ENCODE measurements at regions not wholly inside any gene's neighbourhood (a gene's known extent, or its start where the extent isn't known, plus 50 kb on each side); places are given as distances from the start of the nearest gene placed in this dataset.

- Histone ChIP-seq H3K27ac (no peak overlapping the region), H3K36me3 (no peaks in the 10 kb centered on the region), H3K4me1 (peaks cover 0 to 42% of the 10 kb centered on the region in 2 donors), H3K27me3 (no peaks in the 10 kb centered on the region), H3K9me3 (no peaks in the 10 kb centered on the region), H3K4me3 (no peak overlapping the region)
- no peak for DNase-seq (ENCODE audit: low spot score)
- TF ChIP-seq CTCF (IDR thresholded peaks at IDR 0.05), result no peak
These were observed 179.8 kb upstream of the S1PR3 start for GRCh38 chr9:88811511-88811910.

- no peaks in the 10 kb centered on the region for H3K36me3 ChIP-seq
- peaks cover 0 to 45% of the 10 kb centered on the region in 2 donors for H3K4me1 ChIP-seq
- H3K9me3 ChIP-seq, result no peaks in the 10 kb centered on the region
- TF ChIP-seq CTCF (IDR thresholded peaks at IDR 0.05), result no peak
- H3K4me3 ChIP-seq, result no peak overlapping the region
- no peak for DNase-seq (ENCODE audit: low spot score)
- no peak overlapping the region for H3K27ac ChIP-seq
- H3K27me3 ChIP-seq, result no peaks in the 10 kb centered on the region
These were observed 178.2 kb upstream of the S1PR3 start for GRCh38 chr9:88812938-88813637.

- Histone ChIP-seq H3K36me3 (no peaks in the 10 kb centered on the region), H3K4me3 (no peak overlapping the region), H3K9me3 (no peaks in the 10 kb centered on the region), H3K27ac (peak overlapping the region in 1 of 2 donors; percentile 86), H3K4me1 (peaks cover 0 to 46% of the 10 kb centered on the region in 2 donors), H3K27me3 (no peaks in the 10 kb centered on the region)
- no peak for TF ChIP-seq CTCF (IDR thresholded peaks at IDR 0.05)
- no peak for DNase-seq (ENCODE audit: low spot score)
These were observed 177.5 kb upstream of the S1PR3 start for GRCh38 chr9:88813638-88814209.

GRCh38 chr9:88814577-88814976 is 176.7 kb upstream of the S1PR3 start:
- no peak for DNase-seq (ENCODE audit: low spot score)
- H3K9me3 ChIP-seq, result no peaks in the 10 kb centered on the region
- no peaks in the 10 kb centered on the region for H3K36me3 ChIP-seq
- H3K27ac ChIP-seq, result peak overlapping the region; percentile 67 to 86
- no peaks in the 10 kb centered on the region for H3K27me3 ChIP-seq
- TF ChIP-seq CTCF (IDR thresholded peaks at IDR 0.05), result no peak
- peaks cover 0 to 51% of the 10 kb centered on the region in 2 donors for H3K4me1 ChIP-seq
- no peak overlapping the region for H3K4me3 ChIP-seq

GRCh38 chr9:88816141-88816540 is 175.1 kb upstream of the S1PR3 start:
- Histone ChIP-seq H3K27me3 (no peaks in the 10 kb centered on the region), H3K4me1 (peaks cover 0 to 54% of the 10 kb centered on the region in 2 donors), H3K4me3 (no peak overlapping the region), H3K27ac (no peak overlapping the region), H3K9me3 (peaks cover 0 to 4% of the 10 kb centered on the region in 2 donors), H3K36me3 (no peaks in the 10 kb centered on the region)
- no peak for DNase-seq (ENCODE audit: low spot score)
- no peak for TF ChIP-seq CTCF (IDR thresholded peaks at IDR 0.05)
